Heart right ventricle (tissue), 16 donors: ENCODE measurements at regions not wholly inside any gene's neighbourhood (a gene's known extent, or its start where the extent isn't known, plus 50 kb on each side); places are given as distances from the start of the nearest gene placed in this dataset.

Source experiments
- ATAC-seq, 8 donors: fragments of 200-7000 bp; cut with Tn5 transposase; one replicate each; pipeline ENCODE4 v1.9.1; 2020; ENCODE audit warnings: mild to moderate bottlenecking in 8 of 8, moderate library complexity in 8 of 8, moderate number of reproducible peaks in 1 of 8
- DNase-seq, 2 donors: peaks; one replicate each; pipeline ENCODE4 v3.0.0-alpha.2; 2020
- H3K27ac ChIP-seq, 10 donors: fragments of 200-600 bp; sonication (generic) in 2 of 10; one replicate each; pipeline versions ENCODE4 v1.5.0 to v1.8.0; 2020 to 2022; ENCODE audit warnings: mild to moderate bottlenecking in 3 of 10
- H3K27me3 ChIP-seq, 7 donors: fragments of 200-600 bp; one replicate each; pipeline ENCODE4 v1.8.0; 2021 to 2022; ENCODE audit warnings: mild to moderate bottlenecking in 2 of 7
- H3K36me3 ChIP-seq, 9 donors: fragments of 200-600 bp; sonication (generic) in 1 of 9; one replicate each; pipeline versions ENCODE4 v1.5.0 to v1.8.0; 2020 to 2022; ENCODE audit warnings: mild to moderate bottlenecking in 2 of 9
- H3K4me1 ChIP-seq, 9 donors: fragments of 200-600 bp; sonication (generic) in 1 of 9; one replicate each; pipeline versions ENCODE4 v1.5.0 to v1.8.0; 2020 to 2022; ENCODE audit warnings: mild to moderate bottlenecking in 4 of 9
- H3K4me3 ChIP-seq, 10 donors: fragments of 200-600 bp; sonication (generic) in 2 of 10; one replicate each; pipeline versions ENCODE4 v1.5.0 to v1.8.0; 2020 to 2022; ENCODE audit warnings: mild to moderate bottlenecking in 7 of 10, moderate library complexity in 2 of 10
- H3K9me3 ChIP-seq, 11 donors: fragments of 200-600 bp in 10 of 11; sonication (generic) in 2 of 11; one replicate each; pipeline versions ENCODE4 v1.5.0 to v1.8.0; 2013 to 2022; ENCODE audit warnings: mild to moderate bottlenecking in 2 of 11, control low read depth in 1 of 11, moderate library complexity in 1 of 11
- CTCF ChIP-seq, 9 donors: fragments of 200-600 bp; sonication (generic) in 2 of 9; IDR thresholded peaks; one replicate each; pipeline versions ENCODE4 v1.5.0 to v1.8.0; 2021 to 2022; ENCODE audit warnings: antibody characterized with exemption in 9 of 9, mild to moderate bottlenecking in 5 of 9, moderate library complexity in 1 of 9
- WGBS, 2 donors: extraction: QIAGEN DNeasy Blood & Tissue Kit; methylation state at CpG; one replicate each; pipeline ENCODE4 v1.1.7; 2013; ENCODE audit warnings: inconsistent platforms in 1 of 2; 5-methylcytosine and 5-hydroxymethylcytosine counted together
- intact Hi-C, 10 donors: fragments of 100-400 bp; cut with DNase I; formaldehyde crosslinking; loops; one replicate each; pipeline versions ENCODE4 v1.11.1 to v1.14.2; 2022
- donor health status: Arrhythmogenic right ventricular cardiomyopathy.
- donor health status: ischemic (EF 13 %, LVEDD 7.1; RV severe dilation, severe dysfunction).
- donor health status: healthy with polysubstance abuse.
- donor health status: DM: no; HTN: yes; CAD: no.
- donor health status: DM: no; HTN: no; CAD: no.
- donor health status: ischemic (EF 25% LVEDD 6.9; RV normal size, moderate dysfunction).
- donor health status: ischemic (EF 25% LVEDD 5.7; RV mildly dilated, moderate dysfunction).
- donor health status: healthy.
- donor health status: DM: yes; HTN: yes; CAD: no.
- donor health status: Ischemic cardiomyopathy.
- donor health status: ischemic (EF 35%, LVEDD 5.7; RV mildly dilated, moderate dysfunction).
- donor health status: nonischemic (EF 11% LVEDD 7.7; RV severe dilation, severe dysfunction).
- donor health status: DM: yes; HTN: yes; CAD: no.
- donor health status: PGD.
- donor health status: ischemic (EF 29% LVEDD 5.4; RV normal size, mild dysfunction).
- donor health status: nonischemic (EF 23%, LVEDD 6.1; RV moderate dilation, normal function).

- whole genome bisulfite sequencing, 2 donors, result 79% methylated on average over 2 of the region's 2 CpGs
- H3K4me1 ChIP-seq, result no peaks in the 10 kb centered on the region
- H3K27ac ChIP-seq, result no peak overlapping the region
- H3K4me3 ChIP-seq, result no peak overlapping the region
- no peak for ATAC-seq
- peaks cover 0 to 42% (median 6%) of the 10 kb centered on the region in 11 donors for H3K9me3 ChIP-seq
- H3K36me3 ChIP-seq, result no peaks in the 10 kb centered on the region
- intact Hi-C loops, result no loop called here
- no peaks in the 10 kb centered on the region for H3K27me3 ChIP-seq
- no peak for TF ChIP-seq CTCF (IDR thresholded peaks at IDR 0.05)
- DNase-seq, result no peak
Measured at GRCh38 chr1:190564117-190564516, 86.5 kb upstream of the BRINP3 start.

DNA sequence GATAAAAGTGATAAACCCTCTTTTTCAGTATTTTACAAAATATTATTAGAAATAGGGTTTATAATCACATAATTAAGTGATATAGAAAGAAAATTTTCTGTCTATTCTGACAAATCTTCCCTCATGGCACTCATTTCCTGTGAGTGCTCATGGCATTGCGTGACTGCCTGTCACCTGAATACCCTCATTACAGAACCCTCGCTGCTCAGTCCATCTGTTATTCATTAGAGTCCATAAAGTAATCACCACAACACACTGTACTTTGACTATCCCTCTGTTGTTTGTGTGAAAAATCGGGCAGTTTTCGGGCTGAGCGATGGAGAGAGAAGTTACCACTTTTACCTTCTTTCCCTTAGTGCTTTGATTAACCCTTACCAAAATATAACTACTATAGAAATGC is 100.4 kb upstream of the BRINP3 start:
- Histone ChIP-seq H3K9me3 (no peaks in the 10 kb centered on the region), H3K27me3 (no peaks in the 10 kb centered on the region), H3K4me3 (no peak overlapping the region), H3K4me1 (no peaks in the 10 kb centered on the region), H3K27ac (no peak overlapping the region), H3K36me3 (no peaks in the 10 kb centered on the region)
- 73 to 80% methylated on average over 5 of the region's 5 CpGs for WGBS, 2 donors
- no peak for DNase-seq
- intact Hi-C loops, result no loop called here
- TF ChIP-seq CTCF (IDR thresholded peaks at IDR 0.05), result no peak
- ATAC-seq, result no peak

DNA sequence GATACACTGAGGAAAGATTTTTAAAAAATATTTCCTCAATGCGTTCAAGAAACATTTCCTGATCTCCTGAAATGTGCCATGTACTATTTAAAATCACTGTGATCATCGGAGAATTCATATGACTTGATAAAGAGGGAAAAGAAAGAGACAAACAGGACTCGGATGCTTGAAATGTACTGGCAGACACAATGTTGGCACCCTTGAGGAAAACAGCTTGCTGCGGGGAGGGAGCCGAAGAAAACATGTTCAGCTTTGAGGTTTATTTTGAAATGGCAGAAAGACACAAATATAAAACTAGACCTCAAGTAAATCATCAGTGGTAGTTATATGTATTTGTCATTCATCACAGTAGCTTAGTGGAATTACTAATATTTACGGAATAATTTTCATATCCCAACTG is 100.9 kb upstream of the BRINP3 start:
- no peaks in the 10 kb centered on the region for H3K9me3 ChIP-seq
- H3K27ac ChIP-seq, result no peak overlapping the region
- ATAC-seq (no peak), DNase-seq (no peak)
- TF ChIP-seq CTCF (IDR thresholded peaks at IDR 0.05), result no peak
- H3K27me3 ChIP-seq, result no peaks in the 10 kb centered on the region
- H3K36me3 ChIP-seq, result no peaks in the 10 kb centered on the region
- H3K4me3 ChIP-seq, result no peak overlapping the region
- no peaks in the 10 kb centered on the region for H3K4me1 ChIP-seq
- 75% methylated on average over 6 of the region's 6 CpGs for WGBS, 2 donors
- intact Hi-C loops, result no loop called here

DNA sequence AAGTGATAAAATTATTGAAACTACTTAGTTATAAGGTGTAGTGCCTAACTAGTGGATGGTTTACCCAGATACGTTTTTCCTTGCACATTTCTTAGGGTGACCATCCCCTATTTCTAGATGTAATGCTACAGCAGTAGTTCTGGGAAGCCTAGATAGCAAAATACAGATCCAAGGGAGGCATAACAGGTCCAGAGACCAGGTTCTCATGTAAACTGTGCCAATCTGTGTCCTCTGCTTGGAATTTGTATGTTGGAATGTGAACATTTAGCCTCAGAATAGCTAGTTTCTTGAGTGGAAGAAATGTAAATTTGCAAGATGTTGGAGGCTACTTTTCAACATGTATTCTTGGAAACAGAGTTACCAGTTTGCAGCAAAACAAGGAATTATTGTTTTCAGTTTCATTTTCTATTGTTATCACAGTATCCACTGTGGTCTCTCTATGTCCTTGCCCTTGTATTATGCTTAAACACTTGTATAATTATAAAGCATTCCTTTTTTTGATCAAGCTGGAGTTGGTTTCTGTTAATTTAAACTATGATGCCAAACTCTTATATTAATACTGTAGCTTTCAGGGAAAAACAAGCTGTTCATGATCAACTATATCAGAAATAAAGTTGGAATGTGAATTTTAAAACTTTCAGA is 102.0 kb upstream of the BRINP3 start:
- Histone ChIP-seq H3K36me3 (no peaks in the 10 kb centered on the region), H3K9me3 (no peaks in the 10 kb centered on the region), H3K27ac (no peak overlapping the region), H3K27me3 (no peaks in the 10 kb centered on the region), H3K4me3 (no peak overlapping the region), H3K4me1 (no peaks in the 10 kb centered on the region)
- intact Hi-C loops, result no loop called here
- 34 to 44% methylated on average over 1 of the region's 1 CpG for WGBS, 2 donors
- no peak for DNase-seq
- TF ChIP-seq CTCF (IDR thresholded peaks at IDR 0.05), result no peak
- ATAC-seq, result no peak
